GM12872 (cell line): ENCODE measurements at regions not wholly inside any gene's neighbourhood (a gene's known extent, or its start where the extent isn't known, plus 50 kb on each side); places are given as distances from the start of the nearest gene placed in this dataset.

Source experiments
- TF ChIP-seq, protein P1 (sequence below): IDR thresholded peaks from 3 replicates; pipeline ENCODE4 v1.5.1; 2011; ENCODE audit warnings: low read depth, mild to moderate bottlenecking, low read length, moderate library complexity; ENCODE audit not compliant: insufficient read depth

DNA sequence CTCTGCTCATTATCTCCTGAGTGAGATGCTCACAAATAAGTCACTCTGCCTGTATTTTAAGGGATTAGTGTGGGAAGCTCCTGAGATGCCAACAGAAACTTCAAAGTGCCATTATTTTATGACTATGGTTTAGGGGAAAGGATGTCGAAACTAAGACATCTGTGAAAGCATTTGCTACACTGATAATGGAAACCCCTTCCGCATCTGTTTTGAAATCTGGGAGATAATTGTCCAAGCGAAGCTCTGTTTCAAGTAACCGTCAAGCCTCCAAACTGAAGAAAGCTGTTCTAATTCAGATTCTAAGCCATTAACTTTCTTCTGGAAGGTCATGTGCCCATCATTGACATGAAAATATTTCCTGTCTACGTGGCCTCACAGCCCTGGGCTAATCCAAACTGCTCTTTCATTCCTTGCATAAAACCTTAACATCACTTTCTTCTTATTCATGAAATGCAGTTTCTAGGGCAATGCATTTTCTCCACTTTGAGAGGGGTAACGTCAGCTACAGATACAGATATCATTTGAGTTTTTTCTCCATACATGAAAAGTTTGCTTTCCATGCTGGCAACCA lies 932.0 kb downstream of the C6orf118 start:
- TF ChIP-seq, protein P1, sequence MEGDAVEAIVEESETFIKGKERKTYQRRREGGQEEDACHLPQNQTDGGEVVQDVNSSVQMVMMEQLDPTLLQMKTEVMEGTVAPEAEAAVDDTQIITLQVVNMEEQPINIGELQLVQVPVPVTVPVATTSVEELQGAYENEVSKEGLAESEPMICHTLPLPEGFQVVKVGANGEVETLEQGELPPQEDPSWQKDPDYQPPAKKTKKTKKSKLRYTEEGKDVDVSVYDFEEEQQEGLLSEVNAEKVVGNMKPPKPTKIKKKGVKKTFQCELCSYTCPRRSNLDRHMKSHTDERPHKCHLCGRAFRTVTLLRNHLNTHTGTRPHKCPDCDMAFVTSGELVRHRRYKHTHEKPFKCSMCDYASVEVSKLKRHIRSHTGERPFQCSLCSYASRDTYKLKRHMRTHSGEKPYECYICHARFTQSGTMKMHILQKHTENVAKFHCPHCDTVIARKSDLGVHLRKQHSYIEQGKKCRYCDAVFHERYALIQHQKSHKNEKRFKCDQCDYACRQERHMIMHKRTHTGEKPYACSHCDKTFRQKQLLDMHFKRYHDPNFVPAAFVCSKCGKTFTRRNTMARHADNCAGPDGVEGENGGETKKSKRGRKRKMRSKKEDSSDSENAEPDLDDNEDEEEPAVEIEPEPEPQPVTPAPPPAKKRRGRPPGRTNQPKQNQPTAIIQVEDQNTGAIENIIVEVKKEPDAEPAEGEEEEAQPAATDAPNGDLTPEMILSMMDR, result no peak

DNA sequence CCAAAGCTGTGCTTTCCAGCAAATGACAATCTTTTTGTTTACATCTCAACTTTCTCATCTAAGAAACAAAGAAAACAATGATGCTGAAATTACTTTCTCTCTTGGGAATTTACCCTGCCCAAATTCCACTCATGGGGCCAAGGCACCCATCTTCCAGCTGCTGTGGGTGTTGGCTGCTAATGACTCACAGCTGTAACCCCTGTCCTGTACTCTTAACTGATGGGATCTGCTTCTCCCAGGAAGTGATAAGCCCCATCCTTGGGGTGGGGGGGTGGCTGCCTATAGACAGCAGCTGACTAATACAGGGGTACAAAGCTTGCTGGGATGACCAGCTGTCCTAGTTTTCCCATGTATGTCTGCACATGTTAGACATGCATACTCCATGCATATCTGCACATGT lies 938.6 kb downstream of the C6orf118 start:
- TF ChIP-seq, protein P1, result no peak

DNA sequence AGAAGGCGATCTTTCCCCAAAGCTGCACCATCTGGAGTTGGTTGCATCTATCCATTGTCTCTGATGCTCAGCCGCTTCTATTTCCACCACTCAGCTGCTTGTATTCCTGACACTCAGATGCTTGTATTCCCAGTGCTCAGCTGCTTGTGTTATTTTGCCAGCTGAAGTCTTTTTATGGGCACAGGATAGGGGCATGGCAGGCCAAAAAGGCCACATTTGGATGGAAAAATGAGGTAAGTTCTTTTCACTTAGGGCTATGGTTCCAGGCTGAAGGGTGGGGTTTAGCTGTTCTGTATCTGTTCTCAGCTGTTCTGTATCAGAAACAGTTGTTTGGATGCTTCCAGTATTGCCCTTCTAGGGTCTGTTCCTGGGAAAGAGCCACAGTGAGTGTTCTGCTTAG lies 944.9 kb downstream of the QKI start:
- TF ChIP-seq, protein P1, result no peak

DNA sequence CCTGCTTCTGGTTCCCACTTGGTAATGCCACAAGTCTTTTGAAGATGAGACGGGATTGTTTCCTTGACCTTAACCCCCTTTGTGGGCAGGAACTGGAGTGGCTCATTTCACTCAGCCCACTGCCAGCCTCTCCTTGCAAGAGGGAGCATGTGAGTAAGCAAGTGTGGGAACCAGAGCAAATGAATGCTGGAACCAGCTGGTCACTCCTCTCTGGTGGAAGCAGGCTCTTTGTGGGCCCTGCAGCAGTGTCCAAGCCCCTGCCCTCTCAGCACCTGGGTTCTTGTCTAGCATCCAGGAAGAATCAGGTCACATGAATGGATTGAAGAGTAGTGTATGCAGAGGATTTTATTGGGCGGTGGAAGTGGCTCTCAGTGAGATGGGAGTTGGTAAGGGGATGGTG lies 944.5 kb downstream of the QKI start:
- TF ChIP-seq, protein P1, result no peak

DNA sequence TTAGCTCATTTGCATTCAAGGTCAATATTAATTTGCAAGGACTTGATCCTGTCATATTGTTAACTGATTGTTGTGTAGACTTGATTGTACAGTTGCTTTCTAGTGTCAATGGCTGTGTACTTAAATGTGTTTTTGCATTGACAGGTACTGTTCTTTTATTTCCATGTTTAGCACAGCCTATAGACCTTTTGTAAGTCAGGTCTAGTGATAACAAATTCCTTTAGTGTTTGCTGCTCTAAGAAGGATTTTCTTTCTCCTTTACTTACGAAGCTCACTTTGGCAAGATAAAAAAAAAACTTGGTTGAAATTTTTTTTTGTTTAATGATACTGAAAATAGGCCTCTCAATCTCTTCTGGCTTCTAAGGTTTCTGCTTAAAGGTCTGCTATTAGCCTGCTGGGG lies 942.3 kb downstream of the QKI start:
- TF ChIP-seq, protein P1, result no peak

DNA sequence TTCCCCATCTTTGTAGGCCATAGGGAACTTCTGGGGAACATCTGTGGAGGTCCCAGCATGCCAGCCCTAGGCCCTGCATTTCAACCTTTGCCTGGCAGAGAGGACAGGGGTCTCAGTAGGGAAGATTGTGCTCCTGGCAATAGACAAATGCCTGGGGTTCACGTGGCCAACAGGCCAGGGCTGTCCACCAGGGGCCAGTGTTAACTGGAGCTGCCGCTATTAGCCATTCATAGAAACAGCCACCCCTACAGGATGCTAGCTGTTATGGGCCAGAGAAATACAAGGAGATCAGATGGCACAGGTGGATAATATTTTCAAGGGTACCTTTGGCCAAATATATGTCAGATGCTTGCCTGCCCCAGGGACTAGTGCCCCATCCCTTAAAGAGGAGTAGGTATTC lies 932.9 kb downstream of the QKI start:
- TF ChIP-seq, protein P1, result no peak

DNA sequence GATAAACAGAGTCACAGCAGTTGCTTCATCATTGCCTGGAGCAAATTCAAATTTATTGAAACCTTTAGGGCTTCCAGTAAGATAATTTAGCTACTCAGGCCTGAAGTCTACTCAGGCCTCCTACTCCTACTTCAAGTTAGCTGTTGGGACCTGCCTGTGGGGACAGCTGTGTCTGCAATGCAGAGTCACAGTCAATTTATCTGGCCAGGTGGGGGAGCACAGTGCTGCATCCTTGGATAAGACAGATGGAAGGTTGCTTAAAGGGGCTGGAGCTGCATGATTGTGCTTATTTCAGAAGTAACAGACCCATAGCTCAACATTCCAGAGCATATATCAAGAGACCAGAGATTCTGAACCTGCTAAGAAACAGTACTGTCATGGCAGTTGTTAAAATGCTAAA lies 932.1 kb downstream of the QKI start:
- TF ChIP-seq, protein P1, result no peak
